ENCODE measurements at regions not wholly inside any gene's neighbourhood (a gene's known extent, or its start where the extent isn't known, plus 50 kb on each side); places are given as distances from the start of the nearest gene placed in this dataset.
"Not testable (repeated sequence)": the region's sequence is repeated elsewhere in the genome, so short reads cannot be mapped to it uniquely, and the experiment has no call there.

GRCh38 chr9:65389710-65390109, 104.7 kb upstream of the FOXD4L5 start:
- H3K36me3 Mint-ChIP-seq; H3K27me3 Mint-ChIP-seq; H3K4me3 Mint-ChIP-seq; H3K27ac Mint-ChIP-seq; ATAC-seq; H3K9me3 Mint-ChIP-seq (ENCODE audit: low read depth); H3K4me1 Mint-ChIP-seq; CTCF ChIA-PET: not testable (repeated sequence)
- peak; percentile 50 for DNase-seq

- H3K27ac Mint-ChIP-seq; DNase-seq; H3K27me3 Mint-ChIP-seq; H3K4me1 Mint-ChIP-seq; CTCF ChIA-PET; H3K36me3 Mint-ChIP-seq; ATAC-seq; H3K4me3 Mint-ChIP-seq; H3K9me3 Mint-ChIP-seq (ENCODE audit: low read depth): not testable (repeated sequence)
Measured at GRCh38 chr9:65389216-65389615, 104.2 kb upstream of the FOXD4L5 start.

- peak; percentile 84 for DNase-seq
- H3K36me3 Mint-ChIP-seq; CTCF ChIA-PET; H3K27me3 Mint-ChIP-seq; H3K4me1 Mint-ChIP-seq; H3K27ac Mint-ChIP-seq; H3K9me3 Mint-ChIP-seq (ENCODE audit: low read depth): not testable (repeated sequence)
- peak overlapping the region; percentile 33 for H3K4me3 Mint-ChIP-seq
- ATAC-seq, result peak; percentile 90
Measured at GRCh38 chr9:65386699-65387098, 101.7 kb upstream of the FOXD4L5 start.

GRCh38 chr9:65386191-65386590, 101.2 kb upstream of the FOXD4L5 start:
- H3K27ac Mint-ChIP-seq; ATAC-seq; DNase-seq; H3K36me3 Mint-ChIP-seq; CTCF ChIA-PET; H3K9me3 Mint-ChIP-seq (ENCODE audit: low read depth); H3K4me3 Mint-ChIP-seq; H3K27me3 Mint-ChIP-seq; H3K4me1 Mint-ChIP-seq: not testable (repeated sequence)

GRCh38 chr9:65385655-65386024, 100.6 kb upstream of the FOXD4L5 start:
- H3K9me3 Mint-ChIP-seq (ENCODE audit: low read depth); CTCF ChIA-PET: not testable (repeated sequence)

GRCh38 chr9:65384759-65385654, 100.0 kb upstream of the FOXD4L5 start:
- CTCF ChIA-PET; H3K36me3 Mint-ChIP-seq; H3K27ac Mint-ChIP-seq; ATAC-seq; DNase-seq; H3K9me3 Mint-ChIP-seq (ENCODE audit: low read depth); H3K4me1 Mint-ChIP-seq; H3K4me3 Mint-ChIP-seq; H3K27me3 Mint-ChIP-seq: not testable (repeated sequence)

More at GRCh38 chr9:65385655-65386024, 100.6 kb upstream of the FOXD4L5 start:
- not testable (repeated sequence) for H3K36me3 Mint-ChIP-seq, ATAC-seq, H3K4me1 Mint-ChIP-seq, DNase-seq, H3K27me3 Mint-ChIP-seq, H3K27ac Mint-ChIP-seq, H3K4me3 Mint-ChIP-seq

- H3K4me1 Mint-ChIP-seq; DNase-seq; ATAC-seq; H3K4me3 Mint-ChIP-seq; H3K27me3 Mint-ChIP-seq; H3K36me3 Mint-ChIP-seq; H3K9me3 Mint-ChIP-seq (ENCODE audit: low read depth); CTCF ChIA-PET; H3K27ac Mint-ChIP-seq: not testable (repeated sequence)
Measured at GRCh38 chr9:65384066-65384465, 99.1 kb upstream of the FOXD4L5 start.

GRCh38 chr9:65383646-65384045, 98.6 kb upstream of the FOXD4L5 start:
- H3K36me3 Mint-ChIP-seq; H3K4me1 Mint-ChIP-seq; DNase-seq; CTCF ChIA-PET; H3K9me3 Mint-ChIP-seq (ENCODE audit: low read depth); H3K27ac Mint-ChIP-seq; ATAC-seq; H3K4me3 Mint-ChIP-seq; H3K27me3 Mint-ChIP-seq: not testable (repeated sequence)

GRCh38 chr9:65382701-65383318, 97.8 kb upstream of the FOXD4L5 start:
- H3K27me3 Mint-ChIP-seq; H3K4me3 Mint-ChIP-seq; DNase-seq; CTCF ChIA-PET; H3K27ac Mint-ChIP-seq; ATAC-seq; H3K4me1 Mint-ChIP-seq; H3K9me3 Mint-ChIP-seq (ENCODE audit: low read depth); H3K36me3 Mint-ChIP-seq: not testable (repeated sequence)
